Dendritic cell treated with granulocyte-macrophage colony-stimulating factor and Interleukin-4, amounts not matched to agents 40 ng/mL and 50 ng/mL, for 4 days (primary cell): ENCODE measurements at regions not wholly inside any gene's neighbourhood (a gene's known extent, or its start where the extent isn't known, plus 50 kb on each side); places are given as distances from the start of the nearest gene placed in this dataset.

ENCODE experiments used
- H3K27ac Mint-ChIP-seq: one replicate; pipeline ENCODE4 v1.8.0; 2022; ENCODE audit warnings: mild to moderate bottlenecking, mixed read lengths
- H3K27me3 Mint-ChIP-seq: one replicate; pipeline ENCODE4 v1.8.0; 2022; ENCODE audit warnings: mild to moderate bottlenecking, mixed read lengths
- H3K36me3 Mint-ChIP-seq: one replicate; pipeline ENCODE4 v1.8.0; 2022; ENCODE audit warnings: low read depth, mixed read lengths
- H3K4me1 Mint-ChIP-seq: one replicate; pipeline ENCODE4 v1.8.0; 2022; ENCODE audit warnings: low read depth, mixed read lengths
- H3K4me3 Mint-ChIP-seq: one replicate; pipeline ENCODE4 v1.8.0; 2022; ENCODE audit warnings: mild to moderate bottlenecking, moderate library complexity, mixed read lengths
- H3K9me3 Mint-ChIP-seq: one replicate; pipeline ENCODE4 v1.8.0; 2022; ENCODE audit warnings: mixed read lengths
- intact Hi-C: fragments of 100-400 bp; cut with micrococcal nuclease; formaldehyde crosslinking; loops from one replicate; pipeline ENCODE4 v1.15.0; 2022

DNA sequence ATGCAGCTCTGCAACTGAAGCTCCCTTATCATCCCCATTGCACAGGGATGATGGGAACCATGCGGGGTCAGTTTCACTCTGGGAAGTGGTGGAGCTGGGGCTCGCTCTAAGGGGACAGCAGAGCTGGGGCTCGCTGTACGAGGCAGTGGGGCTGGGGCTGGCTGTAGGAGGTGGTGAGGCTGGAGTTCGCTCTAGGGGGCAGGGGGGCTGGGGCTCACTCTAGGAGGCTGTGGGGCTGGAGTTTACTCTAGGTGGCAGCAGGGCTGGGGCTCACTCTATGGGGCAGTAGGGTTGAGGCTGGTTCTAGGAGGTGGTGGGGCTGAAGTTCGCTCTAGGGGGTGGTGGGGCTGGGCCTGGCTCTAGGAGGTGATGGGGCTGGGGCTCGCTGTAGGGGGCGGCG lies 99.1 kb downstream of the UQCRFS1 start:
- H3K4me3 Mint-ChIP-seq: no peak overlapping the region
- H3K27me3 Mint-ChIP-seq: no peaks in the 10 kb centered on the region
- intact Hi-C loops: no loop called here
- H3K27ac Mint-ChIP-seq: no peak overlapping the region
- no peaks in the 10 kb centered on the region for H3K36me3 Mint-ChIP-seq
- H3K4me1 Mint-ChIP-seq: no peaks in the 10 kb centered on the region
- H3K9me3 Mint-ChIP-seq: no peaks in the 10 kb centered on the region

DNA sequence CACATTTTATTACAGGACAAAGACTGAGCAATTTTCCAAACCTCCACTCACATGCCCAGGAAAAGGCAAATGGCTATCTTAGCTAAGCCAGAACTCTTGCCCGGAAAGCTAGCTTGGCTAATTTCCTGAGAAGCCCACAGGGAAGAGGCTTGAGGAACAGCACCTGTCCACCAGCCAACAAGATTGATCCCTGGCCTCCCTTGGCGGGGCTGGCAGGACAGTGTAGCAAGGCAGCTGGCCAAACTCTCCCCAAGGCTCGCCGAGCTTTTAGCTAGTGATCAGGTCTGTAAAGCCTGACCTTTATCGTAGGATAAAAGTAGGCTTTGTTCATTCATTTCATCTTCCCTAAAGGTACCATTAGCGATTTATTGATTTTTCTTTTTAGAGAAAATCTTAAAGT lies 101.4 kb downstream of the UQCRFS1 start:
- Mint-ChIP-seq H3K4me3 (no peak overlapping the region), H3K36me3 (no peaks in the 10 kb centered on the region), H3K27me3 (no peaks in the 10 kb centered on the region), H3K27ac (no peak overlapping the region), H3K9me3 (no peaks in the 10 kb centered on the region), H3K4me1 (no peaks in the 10 kb centered on the region)
- intact Hi-C loops: no loop called here

GRCh38 chr19:29107831-29108230 lies 105.1 kb downstream of the UQCRFS1 start:
- H3K36me3 Mint-ChIP-seq: no peaks in the 10 kb centered on the region
- intact Hi-C loops: no loop called here
- H3K27ac Mint-ChIP-seq: no peak overlapping the region
- no peaks in the 10 kb centered on the region for H3K4me1 Mint-ChIP-seq
- H3K4me3 Mint-ChIP-seq: no peak overlapping the region
- H3K27me3 Mint-ChIP-seq: no peaks in the 10 kb centered on the region
- peaks cover 22% of the 10 kb centered on the region for H3K9me3 Mint-ChIP-seq

GRCh38 chr19:29106346-29106885 lies 106.5 kb downstream of the UQCRFS1 start:
- no peak overlapping the region for H3K27ac Mint-ChIP-seq

GRCh38 chr19:29105629-29106292 lies 107.2 kb downstream of the UQCRFS1 start:
- H3K36me3 Mint-ChIP-seq: no peaks in the 10 kb centered on the region
- H3K4me1 Mint-ChIP-seq: no peaks in the 10 kb centered on the region
- H3K27ac Mint-ChIP-seq: no peak overlapping the region
- H3K9me3 Mint-ChIP-seq: peaks cover 30% of the 10 kb centered on the region
- H3K27me3 Mint-ChIP-seq: no peaks in the 10 kb centered on the region
- intact Hi-C loops: no loop called here
- no peak overlapping the region for H3K4me3 Mint-ChIP-seq

More at GRCh38 chr19:29106346-29106885, 106.5 kb downstream of the UQCRFS1 start:
- Mint-ChIP-seq H3K9me3 (peaks cover 28% of the 10 kb centered on the region), H3K4me1 (no peaks in the 10 kb centered on the region), H3K36me3 (no peaks in the 10 kb centered on the region), H3K4me3 (no peak overlapping the region), H3K27me3 (no peaks in the 10 kb centered on the region)
- intact Hi-C loops: no loop called here

- Mint-ChIP-seq H3K4me1 (no peaks in the 10 kb centered on the region), H3K27me3 (no peaks in the 10 kb centered on the region), H3K36me3 (no peaks in the 10 kb centered on the region), H3K27ac (no peak overlapping the region), H3K9me3 (peaks cover 37% of the 10 kb centered on the region), H3K4me3 (no peak overlapping the region)
- intact Hi-C loops: no loop called here
Measured at GRCh38 chr19:29104605-29105241, 108.2 kb downstream of the UQCRFS1 start.

GRCh38 chr19:29098863-29099481 lies 114.0 kb downstream of the UQCRFS1 start:
- Mint-ChIP-seq H3K4me3 (no peak overlapping the region), H3K36me3 (no peaks in the 10 kb centered on the region), H3K27me3 (no peaks in the 10 kb centered on the region), H3K4me1 (no peaks in the 10 kb centered on the region), H3K27ac (no peak overlapping the region), H3K9me3 (peaks cover 56% of the 10 kb centered on the region)
- intact Hi-C loops: no loop called here

- no peaks in the 10 kb centered on the region for H3K4me1 Mint-ChIP-seq
- H3K9me3 Mint-ChIP-seq: peaks cover 56% of the 10 kb centered on the region
- no peak overlapping the region for H3K4me3 Mint-ChIP-seq
- no peak overlapping the region for H3K27ac Mint-ChIP-seq
- H3K36me3 Mint-ChIP-seq: no peaks in the 10 kb centered on the region
- intact Hi-C loops: no loop called here
- H3K27me3 Mint-ChIP-seq: no peaks in the 10 kb centered on the region
Measured at GRCh38 chr19:29098091-29098490, 114.9 kb downstream of the UQCRFS1 start.

- no peaks in the 10 kb centered on the region for H3K36me3 Mint-ChIP-seq
- H3K27me3 Mint-ChIP-seq: no peaks in the 10 kb centered on the region
- intact Hi-C loops: no loop called here
- H3K9me3 Mint-ChIP-seq: peaks cover 49% of the 10 kb centered on the region
- no peak overlapping the region for H3K4me3 Mint-ChIP-seq
- no peak overlapping the region for H3K27ac Mint-ChIP-seq
- H3K4me1 Mint-ChIP-seq: no peaks in the 10 kb centered on the region
Measured at GRCh38 chr19:29096896-29097295, 116.1 kb downstream of the UQCRFS1 start.

DNA sequence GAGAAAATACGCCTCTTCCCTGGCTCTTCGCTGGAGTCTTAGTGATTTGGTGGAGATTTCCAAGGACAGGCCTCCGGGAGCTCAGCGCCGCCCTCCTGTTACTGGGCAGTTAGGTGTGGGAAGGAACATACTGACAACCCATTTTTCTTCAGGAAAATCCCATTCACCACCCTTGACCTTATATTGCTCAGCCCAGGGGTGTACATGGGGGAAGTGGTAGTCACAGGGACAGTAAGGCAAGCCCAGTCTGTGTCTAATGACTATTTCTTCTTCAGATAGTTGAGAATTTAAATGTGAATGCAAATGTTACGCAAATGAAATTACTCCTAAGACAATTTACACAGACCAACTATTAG lies 119.4 kb downstream of the UQCRFS1 start:
- Mint-ChIP-seq H3K4me3 (no peak overlapping the region), H3K27me3 (no peaks in the 10 kb centered on the region)

DNA sequence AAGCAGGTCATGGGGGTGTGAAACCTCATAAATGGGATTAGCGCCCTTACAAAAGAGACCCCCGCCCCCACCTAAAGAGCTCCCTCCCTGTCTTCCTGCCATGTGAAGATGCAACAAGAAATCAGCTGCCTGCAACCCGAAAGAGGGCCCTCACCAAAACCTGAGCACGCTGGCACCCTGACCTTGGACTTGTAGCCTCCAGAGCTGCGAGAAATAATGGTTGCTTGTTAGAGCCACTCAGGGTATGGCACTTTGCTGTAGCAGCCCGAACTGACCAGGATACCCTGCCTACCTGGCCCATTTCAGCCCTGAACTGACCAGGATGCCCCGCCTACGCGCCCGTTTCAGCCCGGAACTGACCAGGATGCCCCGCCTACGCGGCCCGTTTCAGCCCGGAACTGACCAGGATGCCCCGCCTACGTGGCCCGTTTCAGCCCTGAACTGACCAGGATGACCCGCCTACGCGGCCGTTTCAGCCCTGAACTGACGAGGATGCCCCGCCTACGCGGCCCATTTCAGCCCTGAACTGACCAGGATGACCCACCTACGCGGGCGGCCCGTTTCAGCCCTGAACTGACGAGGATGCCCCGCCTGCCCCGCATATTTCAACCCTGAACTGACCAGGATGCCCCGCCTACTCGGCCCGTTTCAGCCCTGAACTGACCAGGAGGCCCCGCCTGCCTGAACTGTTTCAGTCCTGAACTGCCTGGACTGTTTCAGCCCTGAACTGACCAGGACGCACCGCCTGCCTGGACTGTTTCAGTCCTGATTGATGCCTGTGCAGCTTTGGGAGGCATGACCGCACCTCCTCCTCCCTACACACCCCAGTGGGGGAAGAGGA lies 120.0 kb downstream of the UQCRFS1 start:
- H3K36me3 Mint-ChIP-seq: no peaks in the 10 kb centered on the region
- intact Hi-C loops: no loop called here
- no peaks in the 10 kb centered on the region for H3K27me3 Mint-ChIP-seq
- H3K4me1 Mint-ChIP-seq: no peaks in the 10 kb centered on the region
- no peak overlapping the region for H3K27ac Mint-ChIP-seq
- peaks cover 32% of the 10 kb centered on the region for H3K9me3 Mint-ChIP-seq
- H3K4me3 Mint-ChIP-seq: no peak overlapping the region

More for the DNA sequence above, 119.4 kb downstream of the UQCRFS1 start:
- no peaks in the 10 kb centered on the region for H3K4me1 Mint-ChIP-seq
- intact Hi-C loops: no loop called here
- no peak overlapping the region for H3K27ac Mint-ChIP-seq
- H3K9me3 Mint-ChIP-seq: peaks cover 33% of the 10 kb centered on the region
- no peaks in the 10 kb centered on the region for H3K36me3 Mint-ChIP-seq

- no peak overlapping the region for H3K4me3 Mint-ChIP-seq
- H3K4me1 Mint-ChIP-seq: no peaks in the 10 kb centered on the region
- intact Hi-C loops: no loop called here
- peaks cover 25% of the 10 kb centered on the region for H3K9me3 Mint-ChIP-seq
- H3K27ac Mint-ChIP-seq: no peak overlapping the region
- H3K36me3 Mint-ChIP-seq: no peaks in the 10 kb centered on the region
- H3K27me3 Mint-ChIP-seq: no peaks in the 10 kb centered on the region
Measured at GRCh38 chr19:29090783-29091526, 122.0 kb downstream of the UQCRFS1 start.

DNA sequence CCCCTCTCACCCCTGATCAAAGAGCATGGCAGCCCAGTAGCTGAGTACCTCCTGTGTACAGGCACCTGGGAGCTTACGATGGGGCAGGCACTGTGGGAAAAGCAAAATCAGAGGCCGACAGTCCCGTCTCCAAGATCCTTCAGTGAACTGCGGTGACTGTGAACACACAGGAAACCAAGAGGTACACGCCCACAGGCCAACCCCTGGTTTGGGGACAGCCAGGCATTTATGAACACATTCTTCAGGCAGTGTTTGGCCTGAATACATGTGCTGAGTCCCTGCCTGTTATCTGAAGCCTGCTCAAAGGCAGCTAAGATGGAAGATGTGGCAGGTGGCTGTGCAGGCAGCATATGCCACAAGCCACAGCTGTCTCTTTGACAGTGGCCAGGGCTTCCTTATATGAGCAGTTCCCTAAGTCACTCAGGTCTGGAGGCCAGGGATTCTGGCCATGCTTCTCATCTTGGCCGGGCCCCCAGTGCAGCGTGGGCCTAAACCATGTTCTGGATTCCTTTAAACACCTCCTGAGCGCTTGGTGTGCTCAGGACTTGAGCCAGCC lies 123.6 kb downstream of the UQCRFS1 start:
- intact Hi-C loops: no loop called here
- H3K27ac Mint-ChIP-seq: no peak overlapping the region
- peaks cover 14% of the 10 kb centered on the region for H3K9me3 Mint-ChIP-seq
- no peaks in the 10 kb centered on the region for H3K27me3 Mint-ChIP-seq
- no peak overlapping the region for H3K4me3 Mint-ChIP-seq
- no peaks in the 10 kb centered on the region for H3K36me3 Mint-ChIP-seq
- H3K4me1 Mint-ChIP-seq: no peaks in the 10 kb centered on the region
